Suprapubic skin (tissue), 4 donors: ENCODE measurements at regions not wholly inside any gene's neighbourhood (a gene's known extent, or its start where the extent isn't known, plus 50 kb on each side); places are given as distances from the start of the nearest gene placed in this dataset.

Experiments used
- DNase-seq, 2 donors: peaks; one replicate each; pipeline ENCODE4 v3.0.0-alpha.2; 2019; ENCODE audit warnings: low spot score in 2 of 2
- H3K27ac ChIP-seq: fragments of 200-600 bp; sonication (generic); one replicate; pipeline ENCODE4 v1.5.1; 2019
- H3K27me3 ChIP-seq: fragments of 200-600 bp; sonication (generic); one replicate; pipeline ENCODE4 v1.5.1; 2019
- H3K36me3 ChIP-seq: fragments of 200-600 bp; sonication (generic); one replicate; pipeline ENCODE4 v1.5.1; 2019
- H3K4me1 ChIP-seq: fragments of 200-600 bp; sonication (generic); one replicate; pipeline ENCODE4 v1.5.1; 2019
- H3K4me3 ChIP-seq: fragments of 200-600 bp; sonication (generic); one replicate; pipeline ENCODE4 v1.5.1; 2019; ENCODE audit warnings: mild to moderate bottlenecking
- H3K9me3 ChIP-seq: fragments of 200-600 bp; sonication (generic); one replicate; pipeline ENCODE4 v1.5.1; 2019
- CTCF ChIP-seq, 2 donors: fragments of 200-600 bp in 1 of 2; fragments of 450-650 bp in 1 of 2; sonication (generic) in 1 of 2; IDR thresholded peaks; one replicate each; pipeline ENCODE4 v1.5.1; 2016 to 2019; ENCODE audit warnings: antibody characterized with exemption in 2 of 2, mild to moderate bottlenecking in 1 of 2, moderate library complexity in 1 of 2
- EP300 ChIP-seq: sonication (generic); formaldehyde crosslinking; IDR thresholded peaks from one replicate; pipeline ENCODE4 v1.6.1; 2017; ENCODE audit warnings: antibody characterized with exemption
- POLR2A ChIP-seq, 2 donors: fragments of 450-650 bp; IDR thresholded peaks; one replicate each; pipeline ENCODE4 v1.6.1; 2017; ENCODE audit warnings: antibody characterized with exemption in 2 of 2, mild to moderate bottlenecking in 2 of 2, moderate library complexity in 2 of 2
- POLR2AphosphoS5 ChIP-seq, 3 donors: sonication (generic); formaldehyde crosslinking; IDR thresholded peaks; one replicate each; pipeline ENCODE4 v1.6.1; 2017; ENCODE audit warnings: antibody characterized with exemption in 3 of 3
- WGBS: methylation state at CpG from one replicate; pipeline ENCODE4 v1.1.5; 2018; 5-methylcytosine and 5-hydroxymethylcytosine counted together

- H3K4me3 ChIP-seq = no peak overlapping the region
- WGBS = 30% methylated on average over 4 of the region's 4 CpGs
Observed at GRCh38 chrX:95218976-95219375, 1465.7 kb upstream of the DIAPH2 start.

GRCh38 chrX:95248386-95248785, 1436.3 kb upstream of the DIAPH2 start:
- WGBS = 82% methylated on average over 2 of the region's 2 CpGs
- no peaks in the 10 kb centered on the region for H3K36me3 ChIP-seq
- no peak for TF ChIP-seq CTCF (IDR thresholded peaks at IDR 0.05)
- no peak for TF ChIP-seq EP300
- TF ChIP-seq POLR2A (IDR thresholded peaks at IDR 0.05) = no peak
- TF ChIP-seq POLR2AphosphoS5 (IDR thresholded peaks at IDR 0.05) = no peak

More at GRCh38 chrX:95218976-95219375, 1465.7 kb upstream of the DIAPH2 start:
- Histone ChIP-seq H3K9me3 (no peaks in the 10 kb centered on the region), H3K4me1 (no peaks in the 10 kb centered on the region), H3K36me3 (no peaks in the 10 kb centered on the region), H3K27me3 (no peaks in the 10 kb centered on the region), H3K27ac (no peak overlapping the region)
- TF ChIP-seq CTCF (IDR thresholded peaks at IDR 0.05) (no peak), POLR2AphosphoS5 (IDR thresholded peaks at IDR 0.05) (no peak), EP300 (no peak), POLR2A (IDR thresholded peaks at IDR 0.05) (no peak)
- DNase-seq = no peak

GRCh38 chrX:95290455-95290854, 1394.2 kb upstream of the DIAPH2 start:
- Histone ChIP-seq H3K4me1 (no peaks in the 10 kb centered on the region), H3K9me3 (no peaks in the 10 kb centered on the region), H3K27ac (no peak overlapping the region), H3K27me3 (no peaks in the 10 kb centered on the region), H3K36me3 (no peaks in the 10 kb centered on the region), H3K4me3 (no peak overlapping the region)
- DNase-seq = no peak
- WGBS = 66% methylated on average over 3 of the region's 3 CpGs
- TF ChIP-seq CTCF (IDR thresholded peaks at IDR 0.05) (no peak), EP300 (no peak), POLR2AphosphoS5 (IDR thresholded peaks at IDR 0.05) (no peak), POLR2A (IDR thresholded peaks at IDR 0.05) (no peak)

More at GRCh38 chrX:95248386-95248785, 1436.3 kb upstream of the DIAPH2 start:
- Histone ChIP-seq H3K27ac (no peak overlapping the region), H3K4me1 (no peaks in the 10 kb centered on the region), H3K4me3 (no peak overlapping the region), H3K9me3 (no peaks in the 10 kb centered on the region), H3K27me3 (no peaks in the 10 kb centered on the region)
- DNase-seq = no peak

GRCh38 chrX:95291561-95291960, 1393.1 kb upstream of the DIAPH2 start:
- no peak overlapping the region for H3K27ac ChIP-seq
- H3K36me3 ChIP-seq = no peaks in the 10 kb centered on the region
- H3K9me3 ChIP-seq = no peaks in the 10 kb centered on the region
- no peaks in the 10 kb centered on the region for H3K4me1 ChIP-seq
- H3K27me3 ChIP-seq = no peaks in the 10 kb centered on the region
- no peak for DNase-seq
- TF ChIP-seq EP300 (no peak), CTCF (IDR thresholded peaks at IDR 0.05) (no peak), POLR2AphosphoS5 (IDR thresholded peaks at IDR 0.05) (no peak), POLR2A (IDR thresholded peaks at IDR 0.05) (no peak)
- no peak overlapping the region for H3K4me3 ChIP-seq

- Histone ChIP-seq H3K9me3 (no peaks in the 10 kb centered on the region), H3K4me3 (no peak overlapping the region), H3K4me1 (no peaks in the 10 kb centered on the region), H3K36me3 (no peaks in the 10 kb centered on the region), H3K27me3 (no peaks in the 10 kb centered on the region), H3K27ac (no peak overlapping the region)
- no peak for DNase-seq
- TF ChIP-seq POLR2A (IDR thresholded peaks at IDR 0.05) = no peak
- no peak for TF ChIP-seq EP300
- no peak for TF ChIP-seq POLR2AphosphoS5 (IDR thresholded peaks at IDR 0.05)
- no peak for TF ChIP-seq CTCF (IDR thresholded peaks at IDR 0.05)
- 39% methylated on average over 4 of the region's 4 CpGs for WGBS
Observed at GRCh38 chrX:95318882-95319281, 1365.8 kb upstream of the DIAPH2 start.
